GM12872 (cell line): ENCODE measurements at regions not wholly inside any gene's neighbourhood (a gene's known extent, or its start where the extent isn't known, plus 50 kb on each side); places are given as distances from the start of the nearest gene placed in this dataset.

Source experiments
- TF ChIP-seq, protein P1 (sequence below): IDR thresholded peaks from 3 replicates; pipeline ENCODE4 v1.5.1; 2011; ENCODE audit warnings: low read depth, mild to moderate bottlenecking, low read length, moderate library complexity; ENCODE audit not compliant: insufficient read depth

DNA sequence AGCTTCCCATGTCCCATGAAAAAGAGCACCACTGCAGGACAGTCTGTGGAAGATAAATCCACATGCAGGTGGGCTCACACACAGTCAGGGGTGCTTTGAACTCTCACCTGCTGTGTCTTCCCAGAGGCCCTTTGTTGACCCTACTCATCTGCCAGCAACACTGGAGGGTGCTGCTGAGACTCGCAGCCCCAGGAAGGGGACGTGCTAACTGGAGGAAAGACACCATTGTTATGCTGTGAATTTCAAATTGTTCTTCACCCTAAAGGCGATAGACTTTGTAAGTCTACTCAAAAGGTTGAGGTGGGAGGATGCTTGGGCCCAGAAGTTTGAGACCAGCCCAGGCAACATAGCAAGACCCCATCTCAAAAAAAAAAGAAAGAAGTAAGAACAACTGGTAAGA lies 107.3 kb upstream of the SERP2 start:
- TF ChIP-seq, protein P1, sequence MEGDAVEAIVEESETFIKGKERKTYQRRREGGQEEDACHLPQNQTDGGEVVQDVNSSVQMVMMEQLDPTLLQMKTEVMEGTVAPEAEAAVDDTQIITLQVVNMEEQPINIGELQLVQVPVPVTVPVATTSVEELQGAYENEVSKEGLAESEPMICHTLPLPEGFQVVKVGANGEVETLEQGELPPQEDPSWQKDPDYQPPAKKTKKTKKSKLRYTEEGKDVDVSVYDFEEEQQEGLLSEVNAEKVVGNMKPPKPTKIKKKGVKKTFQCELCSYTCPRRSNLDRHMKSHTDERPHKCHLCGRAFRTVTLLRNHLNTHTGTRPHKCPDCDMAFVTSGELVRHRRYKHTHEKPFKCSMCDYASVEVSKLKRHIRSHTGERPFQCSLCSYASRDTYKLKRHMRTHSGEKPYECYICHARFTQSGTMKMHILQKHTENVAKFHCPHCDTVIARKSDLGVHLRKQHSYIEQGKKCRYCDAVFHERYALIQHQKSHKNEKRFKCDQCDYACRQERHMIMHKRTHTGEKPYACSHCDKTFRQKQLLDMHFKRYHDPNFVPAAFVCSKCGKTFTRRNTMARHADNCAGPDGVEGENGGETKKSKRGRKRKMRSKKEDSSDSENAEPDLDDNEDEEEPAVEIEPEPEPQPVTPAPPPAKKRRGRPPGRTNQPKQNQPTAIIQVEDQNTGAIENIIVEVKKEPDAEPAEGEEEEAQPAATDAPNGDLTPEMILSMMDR, result no peak

DNA sequence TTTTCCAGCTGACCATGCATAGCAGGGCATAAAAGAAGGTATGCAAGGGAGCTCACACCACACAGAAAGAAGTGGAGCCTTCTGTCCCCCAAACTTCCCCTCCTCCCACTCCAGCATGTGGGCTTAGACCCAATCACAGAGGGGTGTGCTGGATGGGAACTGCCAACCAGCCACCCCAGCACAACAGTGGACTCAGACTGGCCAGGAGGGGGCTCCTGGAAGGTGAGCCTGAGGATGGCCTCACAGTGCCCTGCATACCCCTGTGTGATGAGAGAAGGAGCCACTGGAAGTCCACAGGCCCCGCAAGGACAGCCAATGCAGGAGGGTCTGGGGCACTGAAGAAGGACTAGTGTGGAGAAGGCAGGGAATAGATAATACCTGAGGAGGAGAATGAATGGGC lies 106.9 kb upstream of the SERP2 start:
- TF ChIP-seq, protein P1, result no peak

DNA sequence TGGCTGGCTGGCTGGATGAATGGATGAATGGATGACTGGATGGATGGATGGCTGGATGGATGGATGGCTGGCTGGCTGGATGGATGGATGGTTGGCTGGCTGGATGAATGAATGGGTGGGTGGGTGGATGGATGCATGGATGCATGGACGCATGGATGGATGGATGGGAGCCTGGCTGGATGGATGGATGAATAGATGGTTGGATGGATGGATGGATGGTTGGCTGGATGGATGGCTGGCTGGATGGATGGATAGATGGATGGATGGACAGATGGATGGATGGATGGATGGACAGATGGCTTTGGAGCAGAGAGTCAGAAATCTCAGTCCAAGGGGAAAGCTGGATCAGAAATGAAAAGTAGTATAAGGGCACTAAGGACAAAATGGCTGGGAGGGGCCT lies 106.4 kb upstream of the SERP2 start:
- TF ChIP-seq, protein P1, result no peak

DNA sequence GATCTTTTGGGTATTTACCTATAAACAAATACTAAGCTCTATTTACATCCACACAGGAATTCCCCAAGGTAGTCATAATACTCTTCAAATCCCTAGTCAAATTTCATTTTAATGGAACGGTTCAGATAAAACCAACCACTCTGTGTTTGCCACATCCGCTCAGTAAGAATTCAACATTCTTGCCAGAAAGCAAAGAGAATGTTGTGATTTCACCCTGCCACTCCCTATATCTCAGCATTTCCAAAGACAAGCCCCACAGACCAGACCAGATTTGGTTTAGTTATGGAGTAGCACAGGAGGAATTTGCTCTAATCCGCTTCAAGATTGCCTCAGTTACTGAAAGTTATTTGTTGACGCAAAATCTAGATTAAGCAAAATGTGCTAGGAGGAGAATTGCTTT lies 105.6 kb upstream of the SERP2 start:
- TF ChIP-seq, protein P1, result no peak

DNA sequence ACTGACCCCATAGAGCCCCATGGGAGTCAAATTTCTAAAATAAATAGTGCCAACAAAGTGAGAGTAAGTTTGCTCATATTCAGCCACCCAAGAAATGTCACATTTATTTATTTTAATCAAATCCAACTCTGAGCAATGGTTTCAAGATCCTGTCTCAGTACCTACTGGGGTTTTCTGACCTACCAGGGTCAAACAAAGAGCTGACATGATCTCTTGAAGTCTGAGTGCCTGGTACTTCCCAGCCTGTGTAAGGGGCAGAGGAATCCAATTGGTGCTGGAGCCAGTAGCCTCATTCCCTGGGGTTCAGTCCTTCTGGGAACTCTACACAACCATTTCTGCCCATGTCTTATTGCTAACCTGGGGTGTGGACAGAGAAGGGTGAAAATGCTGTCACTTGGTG lies 104.6 kb upstream of the SERP2 start:
- TF ChIP-seq, protein P1, result no peak

DNA sequence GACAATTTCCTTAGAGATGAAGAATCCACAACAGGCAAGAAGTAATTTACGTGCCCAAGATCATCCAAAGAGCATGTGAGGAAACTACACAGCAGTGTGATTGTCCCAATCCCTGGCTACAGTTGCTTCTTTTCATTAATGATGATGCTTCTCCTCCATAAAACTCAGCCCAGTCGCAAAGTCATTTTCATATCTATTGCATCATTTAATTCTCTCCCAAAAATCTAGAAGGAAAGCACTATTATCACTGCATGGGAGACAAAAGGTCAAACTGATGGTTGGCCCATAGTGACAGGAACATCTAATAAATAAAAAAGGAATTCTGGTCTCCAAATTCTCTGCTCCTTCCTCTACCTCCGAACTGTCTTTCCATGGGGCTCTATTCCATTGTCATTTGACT lies 103.5 kb upstream of the SERP2 start:
- TF ChIP-seq, protein P1, result no peak

DNA sequence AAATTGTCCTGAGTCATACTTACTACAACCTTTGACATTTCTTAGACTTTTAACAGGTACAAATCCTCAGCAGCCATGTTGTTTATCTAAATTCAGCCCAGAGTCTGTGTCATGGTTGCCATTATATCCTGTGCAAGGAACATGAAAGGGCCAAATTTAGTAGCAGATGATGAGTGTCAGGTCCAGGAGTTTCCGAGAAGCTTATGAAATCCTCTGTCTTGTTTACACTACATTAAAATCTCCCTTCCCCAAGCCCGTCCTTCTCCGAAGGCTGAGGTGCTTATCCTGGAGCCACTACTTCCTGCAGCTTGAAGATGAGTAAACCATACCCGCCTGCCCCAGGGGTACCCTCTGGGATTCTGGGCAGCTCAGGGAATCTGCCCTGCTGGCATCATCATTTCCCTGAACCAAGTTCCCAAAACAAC lies 102.6 kb upstream of the SERP2 start:
- TF ChIP-seq, protein P1, result no peak

DNA sequence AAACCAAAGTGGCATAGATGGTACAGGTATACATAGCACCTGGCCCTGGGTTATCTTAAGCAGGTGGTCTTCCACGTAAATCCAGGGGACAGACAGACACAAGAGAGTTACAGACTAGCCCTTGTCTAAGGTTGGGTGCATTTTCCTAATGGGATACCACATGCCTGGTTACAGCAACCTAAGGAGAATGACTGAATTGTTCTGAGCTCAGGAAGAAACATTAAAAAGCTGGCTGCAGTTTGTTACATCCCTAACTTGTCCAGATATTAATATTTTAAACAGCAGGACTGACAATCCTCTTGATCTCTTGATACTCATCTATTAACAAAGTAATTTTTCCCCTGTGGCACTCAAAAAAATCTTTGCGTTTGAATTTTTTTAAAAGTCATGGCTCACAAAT lies 102.2 kb upstream of the SERP2 start:
- TF ChIP-seq, protein P1, result no peak
